ENCODE measurements at regions not wholly inside any gene's neighbourhood (a gene's known extent, or its start where the extent isn't known, plus 50 kb on each side); places are given as distances from the start of the nearest gene placed in this dataset.
"Not testable (repeated sequence)": the region's sequence is repeated elsewhere in the genome, so short reads cannot be mapped to it uniquely, and the experiment has no call there.

GRCh38 chr7:106522696-106523095, 138.3 kb downstream of the CCDC71L start:
- DNase-seq = no peak

- DNase-seq = no peak
These were observed 139.4 kb downstream of the CCDC71L start for GRCh38 chr7:106521541-106521940.

- DNase-seq = no peak
These were observed 139.9 kb downstream of the CCDC71L start for GRCh38 chr7:106520962-106521514.

- no peak for DNase-seq
These were observed 142.0 kb downstream of the CCDC71L start for GRCh38 chr7:106518967-106519366.

- DNase-seq = no peak
These were observed 142.7 kb downstream of the CCDC71L start for GRCh38 chr7:106518239-106518638.

- no peak for DNase-seq
These were observed 143.4 kb downstream of the CCDC71L start for GRCh38 chr7:106517508-106517907.

- DNase-seq = no peak
These were observed 145.6 kb downstream of the CCDC71L start for GRCh38 chr7:106515321-106515720.

GRCh38 chr7:106514881-106515280, 146.1 kb downstream of the CCDC71L start:
- DNase-seq = no peak

- DNase-seq = no peak
These were observed 148.7 kb downstream of the CCDC71L start for GRCh38 chr7:106512217-106512616.

- no peak for DNase-seq
These were observed 156.3 kb downstream of the CCDC71L start for GRCh38 chr7:106504645-106505044.

GRCh38 chr7:106504207-106504606, 156.8 kb downstream of the CCDC71L start:
- no peak for DNase-seq

- no peak for DNase-seq
These were observed 157.3 kb downstream of the CCDC71L start for GRCh38 chr7:106503626-106504025.

- no peak for DNase-seq
These were observed 159.1 kb downstream of the CCDC71L start for GRCh38 chr7:106501605-106502580.

GRCh38 chr7:106499897-106500296, 161.1 kb downstream of the CCDC71L start:
- no peak for DNase-seq

- DNase-seq = not testable (repeated sequence)
These were observed 163.0 kb downstream of the CCDC71L start for GRCh38 chr7:106498005-106498404.

- no peak for DNase-seq
These were observed 167.8 kb downstream of the CCDC71L start for GRCh38 chr7:106493041-106493731.

- DNase-seq = no peak
These were observed 172.5 kb downstream of the CCDC71L start for GRCh38 chr7:106488465-106488864.

GRCh38 chr7:106487892-106488291, 173.1 kb downstream of the CCDC71L start:
- DNase-seq = no peak

- no peak for DNase-seq
These were observed 174.6 kb downstream of the CCDC71L start for GRCh38 chr7:106486331-106486730.

GRCh38 chr7:106485919-106486318, 175.0 kb downstream of the CCDC71L start:
- DNase-seq = no peak

GRCh38 chr7:106485031-106485551, 175.9 kb downstream of the CCDC71L start:
- no peak for DNase-seq

- DNase-seq = no peak
These were observed 176.4 kb downstream of the CCDC71L start for GRCh38 chr7:106484562-106484961.

- DNase-seq = no peak
These were observed 178.9 kb downstream of the CCDC71L start for GRCh38 chr7:106482091-106482490.
